Prostate gland (tissue), 2 donors: ENCODE measurements at regions not wholly inside any gene's neighbourhood (a gene's known extent, or its start where the extent isn't known, plus 50 kb on each side); places are given as distances from the start of the nearest gene placed in this dataset.

Source experiments
- DNase-seq: peaks from one replicate; pipeline ENCODE4 v3.0.0-alpha.2; 2019; ENCODE audit warnings: low spot score
- H3K27ac ChIP-seq, 2 donors: fragments of 200-600 bp; sonication (generic); 2 replicates each; pipeline ENCODE4 v1.5.1; 2017 to 2019
- H3K27me3 ChIP-seq: fragments of 200-600 bp; sonication (generic); replicated peaks from 2 replicates; pipeline ENCODE4 v1.5.1; 2019; ENCODE audit not compliant: insufficient read depth
- H3K36me3 ChIP-seq, 2 donors: fragments of 200-600 bp; sonication (generic); 1 replicate in 1 of 2; 2 replicates in 1 of 2; pipeline versions ENCODE4 v1.5.1 to v1.8.1; 2017 to 2019
- H3K4me1 ChIP-seq: fragments of 200-600 bp; sonication (generic); replicated peaks from 2 replicates; pipeline ENCODE4 v1.5.1; 2019
- H3K4me3 ChIP-seq, 2 donors: fragments of 200-600 bp; sonication (generic); 2 replicates each; pipeline ENCODE4 v1.5.1; 2017 to 2019
- H3K9me3 ChIP-seq: fragments of 200-600 bp; sonication (generic); 2 replicates; pipeline ENCODE4 v1.5.1; 2017
- CTCF ChIP-seq, 4 experiments: fragments of 200-600 bp in 2 of 4; fragments of 450-650 bp in 2 of 4; sonication (generic) in 2 of 4; IDR thresholded peaks; 1 replicate in 3 of 4; 2 replicates in 1 of 4; pipeline ENCODE4 v1.5.1; 2016 to 2019; ENCODE audit warnings: antibody characterized with exemption in 4 of 4, mild to moderate bottlenecking in 2 of 4, moderate library complexity in 2 of 4
- POLR2A ChIP-seq: fragments of 450-650 bp; IDR thresholded peaks from one replicate; pipeline ENCODE4 v1.6.1; 2016; ENCODE audit warnings: antibody characterized with exemption, mild to moderate bottlenecking
- POLR2AphosphoS5 ChIP-seq: sonication (generic); formaldehyde crosslinking; IDR thresholded peaks from one replicate; pipeline ENCODE4 v1.6.1; 2017; ENCODE audit warnings: antibody characterized with exemption
- WGBS: methylation state at CpG from one replicate; pipeline ENCODE4 v1.1.5; 2018; 5-methylcytosine and 5-hydroxymethylcytosine counted together
- intact Hi-C: fragments of 100-400 bp; cut with DNase I; formaldehyde crosslinking; loops from one replicate; pipeline ENCODE4 v1.14.2; 2022

GRCh38 chr4:165761963-165762362 lies 111.1 kb upstream of the TLL1 start:
- no peak overlapping the region for H3K27ac ChIP-seq
- TF ChIP-seq POLR2AphosphoS5: no peak
- no peak for TF ChIP-seq POLR2A
- TF ChIP-seq CTCF (IDR thresholded peaks at IDR 0.05): no peak
- H3K4me1 ChIP-seq: no peaks in the 10 kb centered on the region
- no peaks in the 10 kb centered on the region for H3K9me3 ChIP-seq
- 41% methylated on average over 1 of the region's 1 CpG for whole genome bisulfite sequencing
- DNase-seq: no peak
- H3K4me3 ChIP-seq: no peak overlapping the region
- no peaks in the 10 kb centered on the region for H3K36me3 ChIP-seq
- H3K27me3 ChIP-seq: no peaks in the 10 kb centered on the region
- intact Hi-C loops: no loop called here

GRCh38 chr4:165763640-165764039 lies 109.4 kb upstream of the TLL1 start:
- H3K9me3 ChIP-seq: no peaks in the 10 kb centered on the region
- DNase-seq: no peak
- intact Hi-C loops: no loop called here
- no peaks in the 10 kb centered on the region for H3K27me3 ChIP-seq
- H3K4me3 ChIP-seq: no peak overlapping the region
- 13% methylated on average over 2 of the region's 2 CpGs for WGBS
- TF ChIP-seq POLR2AphosphoS5 (no peak), POLR2A (no peak), CTCF (IDR thresholded peaks at IDR 0.05) (no peak)
- no peaks in the 10 kb centered on the region for H3K4me1 ChIP-seq
- no peaks in the 10 kb centered on the region for H3K36me3 ChIP-seq
- H3K27ac ChIP-seq: no peak overlapping the region

- TF ChIP-seq CTCF (IDR thresholded peaks at IDR 0.05) (no peak), POLR2A (no peak), POLR2AphosphoS5 (no peak)
- Histone ChIP-seq H3K4me1 (no peaks in the 10 kb centered on the region), H3K27ac (no peak overlapping the region), H3K9me3 (no peaks in the 10 kb centered on the region), H3K36me3 (no peaks in the 10 kb centered on the region), H3K4me3 (no peak overlapping the region), H3K27me3 (no peaks in the 10 kb centered on the region)
- WGBS: 50% methylated on average over 1 of the region's 1 CpG
- intact Hi-C loops: no loop called here
- DNase-seq: no peak
Observed at GRCh38 chr4:165765053-165765452, 108.0 kb upstream of the TLL1 start.

- 81% methylated on average over 6 of the region's 6 CpGs for WGBS
- Histone ChIP-seq H3K27ac (no peak overlapping the region), H3K27me3 (no peaks in the 10 kb centered on the region), H3K36me3 (no peaks in the 10 kb centered on the region), H3K4me3 (no peak overlapping the region), H3K4me1 (no peaks in the 10 kb centered on the region), H3K9me3 (no peaks in the 10 kb centered on the region)
- intact Hi-C loops: no loop called here
- DNase-seq: no peak
- TF ChIP-seq POLR2AphosphoS5 (no peak), POLR2A (no peak), CTCF (IDR thresholded peaks at IDR 0.05) (no peak)
Observed at GRCh38 chr4:165766018-165766417, 107.0 kb upstream of the TLL1 start.

- WGBS: 69% methylated on average over 2 of the region's 2 CpGs
- intact Hi-C loops: no loop called here
- Histone ChIP-seq H3K9me3 (no peaks in the 10 kb centered on the region), H3K27me3 (no peaks in the 10 kb centered on the region), H3K4me3 (no peak overlapping the region), H3K4me1 (no peaks in the 10 kb centered on the region), H3K27ac (no peak overlapping the region), H3K36me3 (no peaks in the 10 kb centered on the region)
- TF ChIP-seq POLR2A (no peak), POLR2AphosphoS5 (no peak), CTCF (IDR thresholded peaks at IDR 0.05) (no peak)
- no peak for DNase-seq
Observed at GRCh38 chr4:165766976-165767375, 106.1 kb upstream of the TLL1 start.
